IPS DF 6.9 (cell line): ENCODE measurements at regions not wholly inside any gene's neighbourhood (a gene's known extent, or its start where the extent isn't known, plus 50 kb on each side); places are given as distances from the start of the nearest gene placed in this dataset.

ENCODE experiments used
- DNase-seq: peaks from one replicate; pipeline ENCODE4 v3.0.0-alpha.2; 2013; ENCODE audit warnings: low read depth, low spot score
- H3K27ac ChIP-seq: one replicate; pipeline ENCODE4 v1.5.1; 2013; ENCODE audit warnings: low read length, control low read depth
- H3K27me3 ChIP-seq: 2 replicates; pipeline ENCODE4 v1.6.1; 2013; ENCODE audit warnings: mild to moderate bottlenecking, low read length; ENCODE audit not compliant: control insufficient read depth, insufficient read depth
- H3K36me3 ChIP-seq: 2 replicates; pipeline ENCODE4 v1.6.1; 2013; ENCODE audit warnings: low read length; ENCODE audit not compliant: control insufficient read depth, insufficient read depth
- H3K4me1 ChIP-seq: 2 replicates; pipeline ENCODE4 v1.6.1; 2013; ENCODE audit warnings: low read length; ENCODE audit not compliant: control insufficient read depth, insufficient read depth
- H3K4me3 ChIP-seq: 2 replicates; pipeline ENCODE4 v1.5.1; 2013; ENCODE audit warnings: mild to moderate bottlenecking, low read length
- H3K9me3 ChIP-seq: 2 replicates; pipeline ENCODE4 v1.6.1; 2013; ENCODE audit warnings: low read length, inconsistent platforms; ENCODE audit not compliant: control insufficient read depth, insufficient read depth
- WGBS: extraction: QIAGEN DNeasy Blood & Tissue Kit; methylation state at CpG from one replicate; pipeline ENCODE4 v1.1.7; 2013; ENCODE audit warnings: mixed read lengths, missing lambda C conversion rate; ENCODE audit not compliant: insufficient read length, insufficient coverage; 5-methylcytosine and 5-hydroxymethylcytosine counted together

DNA sequence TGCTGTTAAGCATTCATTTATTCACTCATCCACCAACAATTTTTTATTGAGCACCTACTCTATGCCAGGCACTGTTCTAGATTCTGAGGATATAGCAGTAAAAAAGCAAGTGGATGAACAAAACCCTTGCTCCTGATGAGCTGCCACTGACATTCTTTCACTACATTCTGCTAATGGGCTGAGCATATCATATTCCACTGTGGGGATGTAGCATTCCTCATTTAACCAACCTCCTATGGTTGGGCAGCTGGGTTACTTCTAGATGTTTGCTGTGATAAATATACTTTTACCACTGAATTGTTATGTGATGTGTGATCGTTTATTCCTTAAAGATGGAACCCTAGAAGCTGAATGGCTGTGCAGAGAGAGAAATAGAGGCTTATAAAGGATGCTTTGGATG is 176.9 kb downstream of the MN1 start:
- no peaks in the 10 kb centered on the region for H3K27me3 ChIP-seq
- H3K4me3 ChIP-seq: no peak overlapping the region
- H3K36me3 ChIP-seq: no peaks in the 10 kb centered on the region
- no peaks in the 10 kb centered on the region for H3K9me3 ChIP-seq
- H3K27ac ChIP-seq: no peak overlapping the region
- H3K4me1 ChIP-seq: no peaks in the 10 kb centered on the region
- no CpG with 5 or more reads among the region's 1 CpG for WGBS
- no peak for DNase-seq

GRCh38 chr22:27625769-27626674 is 175.5 kb downstream of the MN1 start:
- H3K9me3 ChIP-seq: no peaks in the 10 kb centered on the region
- no CpG with 5 or more reads among the region's 12 CpGs for WGBS
- no peak for DNase-seq
- H3K4me1 ChIP-seq: peaks cover under 1% of the 10 kb centered on the region; the same call in 1 of the 2 replicates
- H3K36me3 ChIP-seq: no peaks in the 10 kb centered on the region
- H3K27me3 ChIP-seq: no peaks in the 10 kb centered on the region
- no peak overlapping the region for H3K27ac ChIP-seq
- no peak overlapping the region for H3K4me3 ChIP-seq

DNA sequence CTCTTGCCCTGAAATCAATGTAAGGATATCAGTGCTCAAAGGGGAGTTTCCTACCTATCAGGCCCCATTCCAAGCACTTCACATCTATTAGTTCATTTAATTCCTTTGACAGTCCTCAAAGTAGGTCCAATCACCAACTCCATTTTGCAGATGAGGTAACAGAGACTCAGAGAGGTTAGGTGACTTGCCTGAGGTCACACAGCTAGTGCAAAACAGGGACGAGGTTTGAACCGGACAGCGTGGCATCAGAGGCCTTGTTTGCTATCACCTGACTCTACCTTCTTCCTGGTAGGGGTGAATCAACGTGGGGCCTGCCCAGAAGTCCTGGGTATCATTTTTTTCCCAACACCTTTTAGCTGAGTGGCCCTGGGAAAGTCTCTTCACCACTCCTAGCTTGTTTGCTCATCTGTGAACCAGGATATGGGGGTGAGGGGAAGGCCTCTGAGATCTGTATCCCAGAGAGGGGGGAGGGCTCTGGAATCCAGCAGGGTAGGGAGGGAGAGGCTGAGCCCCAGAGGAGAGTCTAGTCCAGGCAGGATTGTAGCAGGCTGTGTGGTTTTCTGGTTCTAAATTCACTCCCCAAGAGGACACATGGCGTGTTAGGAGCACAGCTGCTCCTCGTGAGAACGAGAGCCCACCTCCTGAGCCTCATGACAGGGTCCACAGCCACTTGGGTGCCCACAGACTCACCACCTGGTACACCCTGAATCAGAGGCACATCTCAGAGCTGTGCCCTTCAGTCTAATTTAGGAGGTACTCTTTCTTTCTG is 174.7 kb downstream of the MN1 start:
- Histone ChIP-seq H3K36me3 (no peaks in the 10 kb centered on the region), H3K9me3 (no peaks in the 10 kb centered on the region), H3K27ac (no peak overlapping the region), H3K27me3 (no peaks in the 10 kb centered on the region), H3K4me3 (no peak overlapping the region), H3K4me1 (peaks cover 3% of the 10 kb centered on the region; the same call in 1 of the 2 replicates)
- no CpG with 5 or more reads among the region's 7 CpGs for WGBS
- DNase-seq: no peak

GRCh38 chr22:27627444-27627833 is 174.1 kb downstream of the MN1 start:
- Histone ChIP-seq H3K9me3 (no peaks in the 10 kb centered on the region), H3K27ac (no peak overlapping the region), H3K36me3 (no peaks in the 10 kb centered on the region), H3K4me3 (no peak overlapping the region), H3K4me1 (peaks cover 3% of the 10 kb centered on the region; the same call in 1 of the 2 replicates), H3K27me3 (no peaks in the 10 kb centered on the region)
- WGBS: no CpG with 5 or more reads among the region's 9 CpGs
- no peak for DNase-seq

DNA sequence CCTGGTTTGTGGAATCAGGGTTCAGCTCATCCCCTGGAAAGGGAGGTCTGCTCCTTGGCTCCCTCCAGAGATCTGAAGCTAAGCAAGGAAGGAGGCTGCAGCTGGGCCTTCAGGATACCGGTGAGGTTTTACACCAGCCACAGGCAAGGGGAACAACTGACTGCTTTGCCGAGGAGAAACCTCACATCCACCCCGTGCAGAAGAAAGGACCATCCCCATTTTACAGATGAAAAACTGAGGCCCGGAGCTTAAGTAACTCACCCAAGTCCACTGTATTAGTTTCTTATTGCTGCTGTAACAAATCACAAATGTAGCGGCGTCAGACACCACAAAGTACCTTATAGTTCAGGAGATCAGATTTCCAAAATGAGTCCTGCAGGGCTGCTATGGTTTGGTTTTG is 173.7 kb downstream of the MN1 start:
- Histone ChIP-seq H3K27me3 (no peaks in the 10 kb centered on the region), H3K4me3 (no peak overlapping the region), H3K27ac (no peak overlapping the region), H3K9me3 (no peaks in the 10 kb centered on the region), H3K4me1 (peaks cover 3% of the 10 kb centered on the region; the same call in 1 of the 2 replicates), H3K36me3 (no peaks in the 10 kb centered on the region)
- no CpG with 5 or more reads among the region's 6 CpGs for WGBS
- no peak for DNase-seq

- H3K36me3 ChIP-seq: no peaks in the 10 kb centered on the region
- no CpG with 5 or more reads among the region's 8 CpGs for WGBS
- H3K4me3 ChIP-seq: no peak overlapping the region
- H3K9me3 ChIP-seq: no peaks in the 10 kb centered on the region
- DNase-seq: no peak
- H3K27ac ChIP-seq: no peak overlapping the region
- no peaks in the 10 kb centered on the region for H3K27me3 ChIP-seq
- peaks cover 3% of the 10 kb centered on the region; the same call in 1 of the 2 replicates for H3K4me1 ChIP-seq
These were observed 173.2 kb downstream of the MN1 start for GRCh38 chr22:27628341-27628740.

DNA sequence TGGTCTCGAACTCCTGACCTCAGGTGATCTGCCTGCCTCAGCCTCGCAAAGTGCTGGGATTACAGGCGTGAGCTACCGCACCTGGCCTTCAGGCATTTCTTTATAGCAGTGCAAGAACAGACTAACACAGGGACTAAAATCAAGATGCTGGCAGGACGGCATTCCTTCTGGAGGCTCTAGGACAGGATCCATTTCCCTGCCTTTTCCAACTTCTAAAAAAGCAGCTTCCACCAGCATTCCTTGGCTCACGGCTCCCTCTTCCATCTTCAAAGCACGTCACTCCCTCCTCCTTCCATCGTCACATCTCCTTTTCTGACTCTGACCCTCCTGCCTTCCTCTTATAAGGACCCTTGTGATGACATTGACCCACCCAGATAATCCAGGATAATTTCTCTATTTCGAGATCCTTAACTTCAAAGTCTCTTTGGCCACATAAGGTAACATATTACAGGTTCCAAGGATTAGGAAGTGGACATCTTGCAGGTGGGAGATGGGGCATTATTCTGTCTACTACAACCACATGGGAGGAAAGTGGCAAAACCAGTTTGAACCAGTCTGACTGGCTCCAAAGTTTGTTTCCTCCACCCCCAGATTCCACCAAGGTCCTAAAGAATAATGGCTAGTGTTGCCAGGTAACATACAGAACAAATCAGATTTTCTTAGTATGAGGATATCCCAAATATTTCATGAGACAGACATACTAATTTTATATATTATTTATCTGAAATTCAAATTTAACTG is 172.5 kb downstream of the MN1 start:
- no peaks in the 10 kb centered on the region for H3K9me3 ChIP-seq
- no peak for DNase-seq
- no CpG with 5 or more reads among the region's 9 CpGs for WGBS
- no peaks in the 10 kb centered on the region for H3K36me3 ChIP-seq
- no peak overlapping the region for H3K27ac ChIP-seq
- H3K4me1 ChIP-seq: peaks cover 3% of the 10 kb centered on the region; the same call in 1 of the 2 replicates
- no peaks in the 10 kb centered on the region for H3K27me3 ChIP-seq
- H3K4me3 ChIP-seq: no peak overlapping the region

DNA sequence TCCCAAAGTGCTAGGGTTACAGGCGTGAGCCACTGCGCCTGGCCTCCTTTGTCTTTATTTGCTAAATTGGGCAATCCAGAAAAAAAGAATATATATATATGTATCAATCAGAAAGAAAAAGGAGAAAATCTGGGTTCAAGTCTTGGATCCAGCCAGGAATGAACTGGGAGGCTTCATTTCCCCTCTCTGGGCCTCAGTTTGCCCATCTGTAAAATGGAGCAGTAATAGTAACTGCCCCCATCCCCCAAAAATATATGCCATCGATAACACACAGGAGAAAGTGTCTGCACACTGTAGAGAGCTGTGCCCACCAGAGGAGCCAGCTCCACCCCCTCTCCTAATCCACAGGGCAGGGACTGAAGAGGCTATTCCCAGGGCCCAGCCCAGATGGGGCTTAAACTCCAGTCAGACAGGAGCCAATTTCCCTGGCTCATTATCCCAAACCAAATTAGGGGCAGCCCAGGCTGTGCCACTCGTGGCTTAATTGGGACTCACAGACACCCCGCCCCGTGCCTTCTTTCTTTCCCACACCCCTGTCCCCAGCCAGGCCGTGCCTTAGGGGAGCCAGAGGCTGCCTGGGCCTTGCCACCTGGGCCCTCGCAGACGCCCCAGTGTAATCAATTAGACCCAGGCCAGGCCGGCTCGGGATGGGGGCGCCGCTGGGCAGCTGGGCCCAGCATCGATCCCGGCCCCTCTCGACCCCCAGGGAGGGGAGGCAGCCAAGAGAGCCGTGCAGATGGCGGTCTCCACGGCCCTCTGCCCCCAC is 171.5 kb downstream of the MN1 start:
- WGBS: no CpG with 5 or more reads among the region's 19 CpGs
- Histone ChIP-seq H3K9me3 (no peaks in the 10 kb centered on the region), H3K4me1 (peaks cover 3% of the 10 kb centered on the region; the same call in 1 of the 2 replicates), H3K27me3 (no peaks in the 10 kb centered on the region), H3K36me3 (no peaks in the 10 kb centered on the region), H3K27ac (no peak overlapping the region), H3K4me3 (no peak overlapping the region)
- no peak for DNase-seq

GRCh38 chr22:27630754-27631153 is 170.8 kb downstream of the MN1 start:
- Histone ChIP-seq H3K4me3 (no peak overlapping the region), H3K36me3 (no peaks in the 10 kb centered on the region), H3K9me3 (no peaks in the 10 kb centered on the region), H3K4me1 (peaks cover 3% of the 10 kb centered on the region; the same call in 1 of the 2 replicates), H3K27ac (no peak overlapping the region), H3K27me3 (no peaks in the 10 kb centered on the region)
- no peak for DNase-seq
- WGBS: no CpG with 5 or more reads among the region's 5 CpGs
